Stimulated activated CD4-positive, alpha-beta T cell treated with anti-CD3 and anti-CD28 coated beads, Interleukin-15, amount 100 ng/mL, for 1 hour (primary cell): ENCODE measurements at regions not wholly inside any gene's neighbourhood (a gene's known extent, or its start where the extent isn't known, plus 50 kb on each side); places are given as distances from the start of the nearest gene placed in this dataset.

Experiments
- DNase-seq, 2 donors: peaks; one replicate each; pipeline ENCODE4 v3.0.0-alpha.2; 2020; ENCODE audit warnings: low read depth in 1 of 2, low spot score in 1 of 2

GRCh38 chr14:47744155-47744554 is 68.8 kb upstream of the MDGA2 start:
- DNase-seq = no peak

GRCh38 chr14:47739541-47739940 is 64.1 kb upstream of the MDGA2 start:
- no peak for DNase-seq

DNA sequence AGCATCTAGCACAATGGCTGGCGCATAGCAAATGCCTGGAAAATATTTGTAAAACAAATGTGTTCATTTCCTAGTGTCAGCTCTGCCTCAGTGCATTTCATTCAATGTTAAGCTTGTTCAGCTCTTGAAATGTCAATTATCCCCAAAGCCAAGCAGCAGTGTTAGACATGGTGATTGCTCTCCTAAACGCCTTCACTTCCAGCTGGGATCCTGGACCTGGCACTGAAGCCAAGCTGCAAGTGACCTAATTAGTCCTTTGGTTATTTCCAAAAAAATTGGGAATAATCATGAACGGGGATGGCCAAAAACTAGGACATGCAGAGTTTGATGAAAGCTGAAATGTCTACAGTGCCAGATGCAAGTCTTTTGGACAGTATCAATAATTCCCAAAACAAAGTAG is 54.9 kb upstream of the MDGA2 start:
- DNase-seq = no peak
